CD4-positive, CD25-positive, alpha-beta regulatory T cell (primary cell): ENCODE measurements at regions not wholly inside any gene's neighbourhood (a gene's known extent, or its start where the extent isn't known, plus 50 kb on each side); places are given as distances from the start of the nearest gene placed in this dataset.

Source experiments
- ATAC-seq, 2 donors: fragments of 150-1000 bp; cut with Tn5 transposase; one replicate each; pipeline ENCODE4 v1.10.0; 2021; ENCODE audit warnings: low read depth in 2 of 2, moderate number of reproducible peaks in 2 of 2, moderate library complexity in 1 of 2
- DNase-seq, 3 donors: peaks; one replicate each; pipeline versions ENCODE4 v3.0.0 to v3.0.0-alpha.2; 2012 to 2022; ENCODE audit warnings: mixed read lengths in 1 of 3
- H3K27ac ChIP-seq: one replicate; pipeline ENCODE4 v1.7.0; 2013; ENCODE audit warnings: mild to moderate bottlenecking, low read length; ENCODE audit not compliant: insufficient read depth, poor library complexity, severe bottlenecking
- H3K27me3 ChIP-seq: one replicate; pipeline ENCODE4 v1.7.0; 2013; ENCODE audit warnings: low read length; ENCODE audit not compliant: control insufficient read depth, insufficient read depth
- H3K36me3 ChIP-seq: one replicate; pipeline ENCODE4 v1.7.0; 2013; ENCODE audit warnings: mild to moderate bottlenecking, low read length, moderate library complexity; ENCODE audit not compliant: control insufficient read depth, insufficient read depth
- H3K4me1 ChIP-seq: 2 replicates; pipeline ENCODE4 v1.7.0; 2013; ENCODE audit warnings: mild to moderate bottlenecking, low read length; ENCODE audit not compliant: insufficient read depth, control insufficient read depth, poor library complexity, severe bottlenecking
- H3K4me3 ChIP-seq: one replicate; pipeline ENCODE4 v1.7.0; 2013; ENCODE audit warnings: low read depth, mild to moderate bottlenecking, low read length, moderate library complexity
- H3K9me3 ChIP-seq, 2 experiments: 1 replicate in 1 of 2; 2 replicates in 1 of 2; pipeline ENCODE4 v1.7.0; 2013; ENCODE audit warnings: low read length in 2 of 2, mild to moderate bottlenecking in 1 of 2, moderate library complexity in 1 of 2; ENCODE audit not compliant: control insufficient read depth in 2 of 2
- H3K27ac Mint-ChIP-seq, 3 donors: one replicate each; pipeline ENCODE4 v1.8.0; 2020 to 2022; ENCODE audit warnings: mild to moderate bottlenecking in 3 of 3, mixed read lengths in 3 of 3, moderate library complexity in 2 of 3
- H3K27me3 Mint-ChIP-seq: one replicate; pipeline ENCODE4 v1.8.0; 2022; ENCODE audit warnings: mild to moderate bottlenecking, mixed read lengths
- H3K36me3 Mint-ChIP-seq: one replicate; pipeline ENCODE4 v1.8.0; 2020; ENCODE audit warnings: mixed read lengths
- H3K4me1 Mint-ChIP-seq, 4 donors: one replicate each; pipeline ENCODE4 v1.8.0; 2020 to 2022; ENCODE audit warnings: mixed read lengths in 4 of 4, mild to moderate bottlenecking in 1 of 4
- H3K4me3 Mint-ChIP-seq, 4 donors: one replicate each; pipeline ENCODE4 v1.8.0; 2020 to 2022; ENCODE audit warnings: mild to moderate bottlenecking in 4 of 4, mixed read lengths in 4 of 4, moderate library complexity in 3 of 4
- H3K9me3 Mint-ChIP-seq, 7 donors: one replicate each; pipeline ENCODE4 v1.8.0; 2020 to 2022; ENCODE audit warnings: mixed read lengths in 7 of 7, mild to moderate bottlenecking in 3 of 7, moderate library complexity in 2 of 7

DNA sequence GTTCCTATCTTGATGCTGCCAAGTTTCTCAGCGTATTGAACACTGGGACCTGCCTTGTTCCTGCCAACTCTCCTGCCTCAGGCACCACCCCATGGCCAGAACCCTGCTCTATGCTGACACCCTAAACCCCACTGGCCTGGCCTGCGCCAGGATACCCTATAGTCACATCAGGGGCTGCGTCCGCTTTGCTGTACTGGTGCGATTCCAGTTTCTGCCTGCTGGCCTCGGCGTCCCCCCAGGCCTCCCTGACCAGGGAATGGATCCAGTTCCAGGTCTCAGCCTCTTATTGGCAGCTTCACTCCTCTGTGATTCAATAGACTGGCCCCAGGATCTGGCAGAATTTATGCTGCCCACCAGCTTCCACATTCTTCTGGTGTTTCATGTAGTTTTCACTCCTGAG, 55.0 kb downstream of the GPR6 start:
- Mint-ChIP-seq H3K4me3 (no peak overlapping the region), H3K4me1 (no peaks in the 10 kb centered on the region), H3K27ac (no peak overlapping the region), H3K36me3 (no peaks in the 10 kb centered on the region), H3K27me3 (no peaks in the 10 kb centered on the region), H3K9me3 (no peaks in the 10 kb centered on the region)
- no peaks in the 10 kb centered on the region for H3K27me3 ChIP-seq
- no peaks in the 10 kb centered on the region for H3K36me3 ChIP-seq
- no peaks in the 10 kb centered on the region for H3K9me3 ChIP-seq
- DNase-seq (no peak), ATAC-seq (no peak)
- H3K27ac ChIP-seq: no peak overlapping the region
- H3K4me1 ChIP-seq: no peaks in the 10 kb centered on the region
- no peak overlapping the region for H3K4me3 ChIP-seq

DNA sequence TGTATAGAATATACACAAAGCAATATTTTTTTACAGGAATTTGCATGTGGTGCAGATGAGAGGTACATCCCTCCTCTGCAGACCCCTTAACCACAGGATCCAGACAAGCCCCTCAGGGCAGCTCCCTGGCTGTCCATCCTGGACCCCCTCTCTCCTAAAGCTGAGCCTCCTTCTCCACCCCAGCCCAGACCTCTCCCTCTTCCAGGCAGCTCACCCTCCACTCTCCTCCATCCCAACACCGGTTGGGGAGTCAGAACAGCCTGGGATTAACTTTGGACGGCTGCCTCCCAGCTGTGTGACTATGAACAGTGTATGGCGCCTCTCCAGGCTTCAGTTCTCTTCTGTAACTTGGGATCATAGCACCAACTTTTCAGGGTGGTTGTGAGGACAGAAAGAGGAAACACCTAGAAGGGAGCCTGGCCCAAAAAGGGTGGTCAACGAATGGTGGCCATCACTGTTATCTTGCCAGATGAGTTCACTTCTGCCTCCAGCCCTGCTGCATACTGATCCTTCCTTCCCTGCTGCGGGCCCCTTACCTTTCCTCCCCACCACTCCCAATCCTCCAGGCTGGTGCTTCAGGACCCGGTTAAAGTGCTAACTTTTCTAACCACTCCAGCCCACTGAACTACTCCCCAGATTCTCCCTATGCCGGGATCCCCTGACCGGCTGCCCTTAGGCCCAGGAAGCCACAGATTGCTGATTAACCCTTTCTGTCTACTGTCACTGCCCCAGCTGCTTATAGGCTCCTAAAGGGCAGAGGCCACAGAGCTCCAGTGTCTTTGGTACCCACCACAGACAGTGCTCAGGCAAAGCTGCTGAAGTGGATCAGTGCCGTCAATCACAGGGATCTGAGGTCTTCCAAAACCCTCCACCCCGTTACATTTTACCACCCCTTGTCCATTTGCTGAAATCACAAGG, 55.9 kb downstream of the GPR6 start:
- no peak overlapping the region for H3K27ac Mint-ChIP-seq
- ATAC-seq: no peak
- H3K4me3 ChIP-seq: no peak overlapping the region
- no peaks in the 10 kb centered on the region for H3K9me3 Mint-ChIP-seq
- DNase-seq: no peak
- H3K9me3 ChIP-seq: no peaks in the 10 kb centered on the region
- H3K4me1 ChIP-seq: peaks cover 1% of the 10 kb centered on the region
- H3K36me3 Mint-ChIP-seq: no peaks in the 10 kb centered on the region
- H3K27me3 ChIP-seq: no peaks in the 10 kb centered on the region
- peaks cover 0 to 2% (median 0%) of the 10 kb centered on the region in 4 donors for H3K4me1 Mint-ChIP-seq
- no peak overlapping the region for H3K4me3 Mint-ChIP-seq
- H3K36me3 ChIP-seq: no peaks in the 10 kb centered on the region
- H3K27me3 Mint-ChIP-seq: no peaks in the 10 kb centered on the region
- H3K27ac ChIP-seq: no peak overlapping the region

DNA sequence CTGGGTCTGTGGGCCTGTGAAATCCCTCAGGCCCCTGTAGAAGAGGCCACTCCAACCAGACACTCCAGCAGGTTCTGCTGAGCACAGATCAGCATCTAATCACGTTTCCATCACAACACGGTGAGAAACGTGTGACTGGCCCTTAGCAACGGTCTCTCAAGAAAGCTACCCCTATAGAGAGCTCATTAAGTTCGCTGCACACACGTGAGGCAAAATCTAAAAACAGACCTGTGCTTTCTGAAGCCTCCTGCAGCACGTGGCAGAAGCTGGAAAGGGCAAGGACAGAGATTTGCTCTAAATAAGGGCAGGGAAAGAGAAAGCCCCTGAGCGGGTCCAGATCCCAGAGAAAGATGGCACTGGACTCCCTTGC, 56.5 kb downstream of the GPR6 start:
- peaks cover 8% of the 10 kb centered on the region for H3K4me1 ChIP-seq
- no peaks in the 10 kb centered on the region for H3K27me3 ChIP-seq
- H3K4me3 ChIP-seq: no peak overlapping the region
- Mint-ChIP-seq H3K27ac (no peak overlapping the region), H3K4me3 (no peak overlapping the region), H3K27me3 (no peaks in the 10 kb centered on the region), H3K36me3 (no peaks in the 10 kb centered on the region), H3K4me1 (peaks cover 5 to 9% (median 5%) of the 10 kb centered on the region in 4 donors), H3K9me3 (no peaks in the 10 kb centered on the region)
- no peaks in the 10 kb centered on the region for H3K9me3 ChIP-seq
- H3K36me3 ChIP-seq: no peaks in the 10 kb centered on the region
- ATAC-seq: no peak
- DNase-seq: no peak
- H3K27ac ChIP-seq: no peak overlapping the region

DNA sequence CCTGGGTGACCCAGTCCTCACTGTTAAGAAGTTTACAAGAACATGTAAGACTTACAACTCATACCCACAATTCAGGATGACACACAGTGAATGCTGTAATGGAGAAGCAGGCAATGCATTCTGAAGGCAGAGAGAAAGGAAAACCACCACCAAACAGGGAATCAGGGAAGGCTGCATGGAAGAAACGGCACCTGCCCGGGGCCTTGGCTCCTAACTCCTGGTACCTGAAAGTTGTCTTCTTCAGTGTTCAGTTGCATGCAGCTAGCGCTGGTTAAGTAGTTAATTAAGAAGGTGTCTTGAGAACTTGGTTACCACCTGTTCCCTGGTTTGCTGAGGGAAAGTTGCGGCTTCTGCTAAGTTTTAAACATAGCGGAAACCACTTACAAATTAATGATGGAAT, 57.2 kb downstream of the GPR6 start:
- Histone ChIP-seq H3K4me1 (peaks cover 14% of the 10 kb centered on the region), H3K27ac (no peak overlapping the region), H3K4me3 (no peak overlapping the region), H3K27me3 (no peaks in the 10 kb centered on the region), H3K36me3 (no peaks in the 10 kb centered on the region), H3K9me3 (no peaks in the 10 kb centered on the region)
- Mint-ChIP-seq H3K27me3 (peaks cover 4% of the 10 kb centered on the region), H3K36me3 (no peaks in the 10 kb centered on the region), H3K27ac (no peak overlapping the region), H3K4me3 (no peak overlapping the region), H3K9me3 (no peaks in the 10 kb centered on the region), H3K4me1 (peaks cover 10 to 14% (median 12%) of the 10 kb centered on the region in 4 donors)
- no peak for DNase-seq
- no peak for ATAC-seq

DNA sequence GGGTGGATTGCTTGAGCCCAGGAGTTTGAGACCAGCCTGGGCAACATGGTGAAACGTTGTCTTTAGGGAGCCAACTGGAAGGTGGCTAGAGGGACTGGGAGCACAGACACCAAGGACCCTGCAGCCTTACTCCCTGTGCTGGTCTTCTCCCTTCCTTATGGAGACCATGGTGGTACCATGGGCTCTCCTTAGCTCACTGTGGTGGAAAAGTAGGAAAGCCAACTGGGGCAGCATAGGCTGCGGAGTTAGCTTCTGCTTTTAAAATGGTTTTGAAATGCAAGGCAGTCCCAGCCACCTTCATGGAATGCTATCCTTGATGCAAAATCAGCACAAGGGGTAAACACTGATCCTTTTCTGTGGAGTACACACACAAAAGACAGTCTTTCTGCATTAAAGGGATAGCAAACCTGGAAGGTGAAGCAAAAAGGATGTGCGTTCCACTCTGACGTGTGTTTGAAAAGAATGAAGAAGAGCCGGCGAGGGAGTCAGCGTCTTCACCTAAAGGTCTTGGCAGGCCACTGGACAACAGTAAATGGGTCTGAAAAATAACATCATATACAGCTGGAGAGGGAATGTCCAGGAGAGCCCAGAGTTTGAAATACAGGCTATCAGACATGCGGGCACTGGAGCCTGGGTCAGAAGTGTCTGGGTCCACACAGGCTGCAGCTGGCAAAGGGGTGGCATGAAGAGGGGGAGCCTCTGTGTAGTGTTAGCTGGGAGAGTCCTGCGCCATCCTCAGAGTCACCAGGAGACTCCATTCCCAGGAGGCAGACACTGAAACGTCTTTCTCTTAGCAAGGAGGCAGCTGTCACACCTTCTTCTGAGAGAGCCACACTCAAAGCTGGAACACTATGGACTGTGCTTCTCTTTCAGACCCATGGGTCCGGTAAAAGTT, 58.5 kb downstream of the GPR6 start:
- Mint-ChIP-seq H3K9me3 (no peaks in the 10 kb centered on the region), H3K4me1 (peaks cover 10 to 16% (median 12%) of the 10 kb centered on the region in 4 donors), H3K27me3 (peaks cover 7% of the 10 kb centered on the region), H3K4me3 (no peak overlapping the region), H3K36me3 (no peaks in the 10 kb centered on the region), H3K27ac (no peak overlapping the region)
- Histone ChIP-seq H3K27ac (no peak overlapping the region), H3K27me3 (no peaks in the 10 kb centered on the region), H3K4me3 (no peak overlapping the region), H3K9me3 (no peaks in the 10 kb centered on the region), H3K36me3 (no peaks in the 10 kb centered on the region), H3K4me1 (peaks cover 14% of the 10 kb centered on the region)
- no peak for ATAC-seq
- no peak for DNase-seq

DNA sequence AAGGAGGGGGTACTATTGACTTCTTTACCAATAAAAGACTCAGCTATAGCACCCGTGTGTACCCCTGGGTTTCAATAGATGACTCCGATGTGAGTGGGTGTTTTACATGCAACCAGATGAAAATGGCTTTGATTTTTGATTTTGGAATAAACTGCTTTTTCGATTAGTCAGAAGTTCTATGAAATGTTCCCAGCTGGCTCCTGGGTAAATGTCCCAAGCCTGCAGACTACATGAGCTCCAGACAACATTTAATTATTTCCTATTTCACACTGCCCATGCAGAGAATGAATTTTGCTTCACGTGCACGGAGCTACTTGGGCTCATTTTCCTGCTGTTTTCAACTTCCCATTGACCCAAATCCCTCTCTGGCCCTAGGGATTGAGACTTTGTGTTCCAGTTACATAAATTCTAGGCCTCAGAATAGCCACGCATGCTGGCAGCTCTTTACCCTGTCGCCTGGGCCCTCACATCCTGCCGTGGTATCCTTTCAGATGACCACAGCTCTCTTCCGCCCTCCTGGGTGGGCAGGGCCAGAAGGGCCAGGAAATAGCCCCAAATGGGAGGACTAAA, 59.7 kb downstream of the GPR6 start:
- Mint-ChIP-seq H3K27ac (peak overlapping the region in 1 of 3 donors; percentile 38), H3K4me1 (peaks cover 10 to 16% (median 12%) of the 10 kb centered on the region in 4 donors), H3K4me3 (no peak overlapping the region)

DNA sequence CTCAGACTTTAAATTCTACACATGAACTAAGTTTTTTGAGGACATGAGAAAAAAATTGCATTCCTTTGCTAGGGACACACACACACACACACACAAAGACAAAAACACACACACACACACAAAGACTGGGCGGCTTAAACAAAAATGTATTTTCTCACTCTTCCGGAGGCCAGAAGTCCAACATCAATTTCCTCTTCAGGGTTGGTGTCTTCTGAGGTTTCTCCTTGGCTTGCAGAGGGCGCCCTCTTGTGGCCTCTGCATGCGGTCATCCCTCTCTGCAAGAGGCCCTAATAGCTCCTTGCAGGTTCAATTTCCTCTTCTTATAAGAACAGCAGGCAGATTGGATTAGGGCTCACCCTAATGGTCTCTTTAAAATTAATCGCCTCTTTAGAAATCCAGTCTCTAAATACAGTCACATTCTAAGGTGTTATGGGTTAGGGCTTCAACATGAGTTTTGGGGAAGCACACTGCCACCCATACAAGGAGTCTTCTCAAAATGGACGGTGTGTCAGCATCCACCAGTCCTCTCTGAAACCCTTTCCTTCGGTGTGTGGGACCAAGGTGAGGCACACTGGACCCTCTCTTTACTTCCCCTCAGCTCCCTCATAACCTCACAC, 61.4 kb downstream of the GPR6 start:
- Histone ChIP-seq H3K4me1 (peaks cover 14% of the 10 kb centered on the region), H3K27me3 (no peaks in the 10 kb centered on the region), H3K4me3 (peak overlapping the region; percentile 75), H3K36me3 (no peaks in the 10 kb centered on the region), H3K9me3 (no peaks in the 10 kb centered on the region), H3K27ac (peak overlapping the region; percentile 49)
- Mint-ChIP-seq H3K9me3 (no peaks in the 10 kb centered on the region), H3K27ac (peak overlapping the region; percentile 91 to 95 (median 93)), H3K36me3 (no peaks in the 10 kb centered on the region), H3K4me3 (peak overlapping the region; percentile 80 to 95 (median 92)), H3K4me1 (peaks cover 10 to 16% (median 12%) of the 10 kb centered on the region in 4 donors), H3K27me3 (peaks cover 12% of the 10 kb centered on the region)
- ATAC-seq (peak; percentile 81 to 83), DNase-seq (peak; percentile 63 to 91 (median 78))

More for the DNA sequence above, 59.7 kb downstream of the GPR6 start:
- DNase-seq (no peak), ATAC-seq (no peak)
- H3K9me3 Mint-ChIP-seq: no peaks in the 10 kb centered on the region
- no peak overlapping the region for H3K4me3 ChIP-seq
- peaks cover 12% of the 10 kb centered on the region for H3K27me3 Mint-ChIP-seq
- no peaks in the 10 kb centered on the region for H3K36me3 Mint-ChIP-seq
- H3K27ac ChIP-seq: no peak overlapping the region
- no peaks in the 10 kb centered on the region for H3K36me3 ChIP-seq
- peaks cover 14% of the 10 kb centered on the region for H3K4me1 ChIP-seq
- no peaks in the 10 kb centered on the region for H3K9me3 ChIP-seq
- no peaks in the 10 kb centered on the region for H3K27me3 ChIP-seq
